WI38 (cell line): ENCODE measurements at regions not wholly inside any gene's neighbourhood (a gene's known extent, or its start where the extent isn't known, plus 50 kb on each side); places are given as distances from the start of the nearest gene placed in this dataset.

ENCODE experiments used
- H3K4me3 ChIP-seq: 2 replicates; pipeline ENCODE4 v1.5.1; 2011; ENCODE audit warnings: low read depth, mild to moderate bottlenecking, control low read depth, low read length
- CTCF ChIP-seq: IDR thresholded peaks from 2 replicates; pipeline ENCODE4 v1.5.1; 2012; ENCODE audit warnings: low read depth, mild to moderate bottlenecking, control low read depth, low read length

- no peak overlapping the region for H3K4me3 ChIP-seq
- no peak for TF ChIP-seq CTCF
These were observed 395.6 kb upstream of the TRIB2 start for GRCh38 chr2:12320991-12321641.

GRCh38 chr2:12321886-12322285 lies 394.9 kb upstream of the TRIB2 start:
- TF ChIP-seq CTCF = no peak
- H3K4me3 ChIP-seq = no peak overlapping the region

- no peak overlapping the region for H3K4me3 ChIP-seq
- no peak for TF ChIP-seq CTCF
These were observed 390.9 kb upstream of the TRIB2 start for GRCh38 chr2:12325806-12326205.

- no peak for TF ChIP-seq CTCF
These were observed 390.1 kb upstream of the TRIB2 start for GRCh38 chr2:12326449-12327190.

GRCh38 chr2:12330916-12331315 lies 385.8 kb upstream of the TRIB2 start:
- H3K4me3 ChIP-seq = no peak overlapping the region
- TF ChIP-seq CTCF = no peak

More at GRCh38 chr2:12326449-12327190, 390.1 kb upstream of the TRIB2 start:
- H3K4me3 ChIP-seq = no peak overlapping the region

GRCh38 chr2:12331698-12332097 lies 385.0 kb upstream of the TRIB2 start:
- H3K4me3 ChIP-seq = no peak overlapping the region

More at GRCh38 chr2:12331698-12332097, 385.0 kb upstream of the TRIB2 start:
- TF ChIP-seq CTCF = no peak
